Gastroesophageal sphincter (tissue), 4 donors: ENCODE measurements at regions not wholly inside any gene's neighbourhood (a gene's known extent, or its start where the extent isn't known, plus 50 kb on each side); places are given as distances from the start of the nearest gene placed in this dataset.

ENCODE experiments used
- ATAC-seq: fragments of 150-250 bp; one replicate; pipeline ENCODE4 v1.9.1; 2016; ENCODE audit warnings: mild to moderate bottlenecking, moderate library complexity
- H3K27ac ChIP-seq, 4 donors: fragments of 200-600 bp; sonication (generic) in 3 of 4; 1 replicate in 3 of 4; 2 replicates in 1 of 4; pipeline ENCODE4 v1.5.1; 2016 to 2019
- H3K27me3 ChIP-seq: fragments of 200-600 bp; sonication (generic); one replicate; pipeline ENCODE4 v1.5.1; 2019
- H3K36me3 ChIP-seq, 2 donors: fragments of 200-600 bp; sonication (generic); one replicate each; pipeline ENCODE4 v1.5.1; 2019; ENCODE audit warnings: control low read depth in 1 of 2
- H3K4me1 ChIP-seq, 3 donors: fragments of 200-600 bp; sonication (generic); 1 replicate in 2 of 3; 2 replicates in 1 of 3; pipeline ENCODE4 v1.5.1; 2016 to 2019; ENCODE audit warnings: control low read depth in 2 of 3
- H3K4me3 ChIP-seq, 2 donors: fragments of 200-600 bp; sonication (generic); one replicate each; pipeline ENCODE4 v1.5.1; 2019; ENCODE audit warnings: mild to moderate bottlenecking in 1 of 2, moderate library complexity in 1 of 2
- H3K9me3 ChIP-seq, 3 donors: fragments of 200-600 bp; sonication (generic); one replicate each; pipeline ENCODE4 v1.5.1; 2017 to 2019; ENCODE audit warnings: control low read depth in 2 of 3
- CTCF ChIP-seq, 4 experiments: fragments of 200-600 bp in 2 of 4; fragments of 450-650 bp in 2 of 4; sonication (generic) in 1 of 4; IDR thresholded peaks; one replicate each; pipeline ENCODE4 v1.5.1; 2017 to 2019; ENCODE audit warnings: antibody characterized with exemption in 4 of 4, mild to moderate bottlenecking in 2 of 4, moderate library complexity in 2 of 4
- EP300 ChIP-seq: sonication (generic); formaldehyde crosslinking; IDR thresholded peaks from one replicate; pipeline ENCODE4 v1.6.1; 2017; ENCODE audit warnings: antibody characterized with exemption, mild to moderate bottlenecking
- POLR2A ChIP-seq, 2 donors: fragments of 450-650 bp; IDR thresholded peaks; one replicate each; pipeline ENCODE4 v1.6.1; 2017; ENCODE audit warnings: antibody characterized with exemption in 2 of 2, mild to moderate bottlenecking in 2 of 2, moderate library complexity in 1 of 2
- POLR2AphosphoS5 ChIP-seq: sonication (generic); formaldehyde crosslinking; IDR thresholded peaks from one replicate; pipeline ENCODE4 v1.6.1; 2017; ENCODE audit warnings: antibody characterized with exemption
- WGBS, 2 donors: methylation state at CpG; one replicate each; pipeline ENCODE4 v1.1.5; 2018; ENCODE audit warnings: low coverage in 1 of 2; 5-methylcytosine and 5-hydroxymethylcytosine counted together

- no peaks in the 10 kb centered on the region for H3K27me3 ChIP-seq
- peaks cover 0 to 38% (median 11%) of the 10 kb centered on the region in 3 donors for H3K4me1 ChIP-seq
- WGBS, 2 donors, result 100% methylated on average over 2 to 3 of the region's 8 CpGs
- TF ChIP-seq POLR2AphosphoS5 (no peak), CTCF (IDR thresholded peaks at IDR 0.05) (no peak), POLR2A (IDR thresholded peaks at IDR 0.05) (no peak), EP300 (no peak)
- no peak overlapping the region for H3K27ac ChIP-seq
- peaks cover 0 to 15% (median 0%) of the 10 kb centered on the region in 3 donors for H3K9me3 ChIP-seq
- H3K36me3 ChIP-seq, result no peaks in the 10 kb centered on the region
- H3K4me3 ChIP-seq, result no peak overlapping the region
- ATAC-seq, result no peak
These were observed 131.2 kb upstream of the SMAD3 start for GRCh38 chr15:66933932-66934867.

GRCh38 chr15:66934868-66935520 is 130.4 kb upstream of the SMAD3 start:
- H3K4me3 ChIP-seq, result no peak overlapping the region

GRCh38 chr15:66935688-66936087 is 129.7 kb upstream of the SMAD3 start:
- H3K36me3 ChIP-seq, result no peaks in the 10 kb centered on the region
- H3K9me3 ChIP-seq, result peaks cover 0 to 15% (median 0%) of the 10 kb centered on the region in 3 donors
- no peaks in the 10 kb centered on the region for H3K27me3 ChIP-seq
- peak overlapping the region in 3 of 4 donors; percentile 63 to 75 (median 74) for H3K27ac ChIP-seq
- 46 to 63% methylated on average over 4 to 7 of the region's 7 CpGs for WGBS, 2 donors
- no peak for TF ChIP-seq EP300
- no peak for TF ChIP-seq CTCF (IDR thresholded peaks at IDR 0.05)
- TF ChIP-seq POLR2AphosphoS5, result no peak
- no peak for TF ChIP-seq POLR2A (IDR thresholded peaks at IDR 0.05)
- ATAC-seq, result no peak
- H3K4me3 ChIP-seq, result peak overlapping the region in 1 of 2 donors; percentile 53
- H3K4me1 ChIP-seq, result peaks cover 0 to 50% (median 16%) of the 10 kb centered on the region in 3 donors

More at GRCh38 chr15:66934868-66935520, 130.4 kb upstream of the SMAD3 start:
- Histone ChIP-seq H3K9me3 (peaks cover 0 to 15% (median 0%) of the 10 kb centered on the region in 3 donors), H3K27me3 (no peaks in the 10 kb centered on the region), H3K4me1 (peaks cover 0 to 44% (median 11%) of the 10 kb centered on the region in 3 donors), H3K27ac (no peak overlapping the region), H3K36me3 (no peaks in the 10 kb centered on the region)
- ATAC-seq, result no peak
- 75 to 100% methylated on average over 1 of the region's 3 CpGs for WGBS, 2 donors
- no peak for TF ChIP-seq POLR2A (IDR thresholded peaks at IDR 0.05)
- TF ChIP-seq POLR2AphosphoS5, result no peak
- TF ChIP-seq EP300, result no peak
- no peak for TF ChIP-seq CTCF (IDR thresholded peaks at IDR 0.05)

- 10 to 19% methylated on average over 3 to 4 of the region's 25 CpGs for WGBS, 2 donors
- Histone ChIP-seq H3K9me3 (peaks cover 0 to 15% (median 0%) of the 10 kb centered on the region in 3 donors), H3K4me3 (peak overlapping the region; percentile 21 to 53), H3K27me3 (no peaks in the 10 kb centered on the region), H3K4me1 (peaks cover 0 to 50% (median 19%) of the 10 kb centered on the region in 3 donors), H3K27ac (peak overlapping the region in 3 of 4 donors; percentile 63 to 75 (median 74)), H3K36me3 (no peaks in the 10 kb centered on the region)
- TF ChIP-seq POLR2A (IDR thresholded peaks at IDR 0.05), result no peak
- TF ChIP-seq POLR2AphosphoS5, result peak; percentile 57
- ATAC-seq, result peak; percentile 67
These were observed 129.1 kb upstream of the SMAD3 start for GRCh38 chr15:66936109-66936860.
